DMS153 treated with DMSO at 0.1 percent for 48 hours (cell line): ENCODE measurements at regions not wholly inside any gene's neighbourhood (a gene's known extent, or its start where the extent isn't known, plus 50 kb on each side); places are given as distances from the start of the nearest gene placed in this dataset.
"Not testable (repeated sequence)": the region's sequence is repeated elsewhere in the genome, so short reads cannot be mapped to it uniquely, and the experiment has no call there.

Experiments used
- DNase-seq: peaks from one replicate; lab custom pipeline; 2025; ENCODE audit not compliant: unreplicated experiment; lab: John Stamatoyannopoulos, UW

DNA sequence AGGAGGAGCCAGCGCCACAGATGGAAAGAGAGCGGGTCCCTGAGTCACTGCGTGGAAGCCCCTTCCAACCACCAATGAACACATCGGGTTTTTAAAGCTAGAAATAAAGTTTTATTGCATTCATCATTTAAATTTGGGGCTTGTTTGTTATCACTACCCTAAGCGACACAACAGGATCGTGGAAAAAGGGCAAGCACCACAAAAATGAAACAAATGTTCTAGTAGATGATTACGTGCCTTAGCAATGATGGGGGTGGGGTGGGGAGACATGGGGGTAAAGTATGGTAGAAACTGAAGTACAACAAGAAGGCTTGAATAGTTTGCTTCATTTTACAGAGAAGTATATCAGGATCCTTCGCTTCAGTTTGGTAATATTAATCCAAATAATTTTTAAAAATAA is 221.6 kb upstream of the ATP10A start:
- no peak for DNase-seq

- DNase-seq, result no peak
These were observed 220.8 kb upstream of the ATP10A start for GRCh38 chr15:26083896-26084295.

DNA sequence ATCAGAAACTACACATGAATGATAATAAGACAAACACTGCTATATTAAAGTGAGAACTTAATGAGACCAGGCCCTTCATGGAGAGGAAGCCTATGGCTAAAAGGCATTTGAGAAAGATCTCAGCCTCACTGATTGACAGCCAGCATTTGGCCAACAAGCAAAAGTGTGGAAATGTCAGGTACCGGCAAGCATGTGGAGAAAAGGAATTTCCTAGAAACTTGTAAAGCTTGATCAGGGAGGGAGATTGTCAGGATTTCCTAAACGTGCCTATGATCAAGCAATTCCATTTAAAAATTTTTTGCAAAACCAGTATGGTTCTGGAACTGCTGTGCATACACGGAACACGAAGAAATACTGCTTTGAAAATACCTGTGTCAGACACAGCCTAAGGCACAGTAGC is 220.3 kb upstream of the ATP10A start:
- no peak for DNase-seq

DNA sequence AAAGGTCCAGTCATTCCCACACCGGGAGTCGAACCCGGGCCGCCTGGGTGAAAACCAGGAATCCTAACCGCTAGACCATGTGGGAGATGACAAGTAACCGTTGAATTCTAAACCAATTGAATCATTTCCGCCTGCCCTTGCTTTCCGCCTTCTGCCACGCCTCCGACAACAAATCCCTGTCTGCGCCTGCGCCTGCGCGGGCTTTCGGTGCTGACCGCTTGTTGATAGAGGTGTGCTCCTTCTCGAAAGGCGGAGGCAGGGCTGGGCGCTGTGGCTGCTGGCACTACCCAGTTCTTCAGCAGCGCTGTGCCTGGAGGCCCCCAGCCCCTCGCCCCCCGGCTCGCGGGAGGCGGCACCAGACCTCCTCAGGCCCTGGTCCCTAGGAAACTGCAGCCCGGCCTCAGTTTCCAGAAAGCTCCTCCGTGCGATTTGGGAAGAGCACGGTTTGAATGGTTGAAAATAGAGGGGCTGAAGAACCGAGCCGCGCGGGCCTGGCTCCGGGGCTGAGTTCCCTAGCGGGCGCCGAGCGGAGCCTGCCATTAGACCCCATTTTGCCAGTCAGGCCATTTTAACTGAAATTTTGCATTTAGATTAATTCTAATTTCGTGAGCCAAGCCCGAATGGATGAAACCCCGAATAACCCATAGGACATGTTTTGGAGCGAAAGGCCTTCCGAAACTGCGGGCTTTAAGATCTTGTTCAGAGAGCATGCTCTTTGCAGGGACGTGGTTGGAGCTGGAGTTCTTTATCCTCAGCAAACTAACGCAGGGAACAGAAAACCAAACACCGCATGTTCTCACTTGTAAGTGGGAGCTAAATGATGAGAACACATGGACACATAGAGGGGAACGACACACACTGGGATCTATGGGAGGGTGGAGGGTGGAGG is 219.3 kb upstream of the ATP10A start:
- peak; percentile 75 for DNase-seq

- no peak for DNase-seq
These were observed 218.7 kb upstream of the ATP10A start for GRCh38 chr15:26081758-26082220.

- DNase-seq, result no peak
These were observed 212.6 kb upstream of the ATP10A start for GRCh38 chr15:26075770-26076169.

- DNase-seq, result no peak
These were observed 210.6 kb upstream of the ATP10A start for GRCh38 chr15:26073430-26074333.

- no peak for DNase-seq
These were observed 207.0 kb upstream of the ATP10A start for GRCh38 chr15:26070095-26070532.

- no peak for DNase-seq
These were observed 206.1 kb upstream of the ATP10A start for GRCh38 chr15:26069231-26069641.

GRCh38 chr15:26066896-26067295 is 203.8 kb upstream of the ATP10A start:
- DNase-seq, result no peak

GRCh38 chr15:26065723-26066122 is 202.6 kb upstream of the ATP10A start:
- DNase-seq, result no peak

DNA sequence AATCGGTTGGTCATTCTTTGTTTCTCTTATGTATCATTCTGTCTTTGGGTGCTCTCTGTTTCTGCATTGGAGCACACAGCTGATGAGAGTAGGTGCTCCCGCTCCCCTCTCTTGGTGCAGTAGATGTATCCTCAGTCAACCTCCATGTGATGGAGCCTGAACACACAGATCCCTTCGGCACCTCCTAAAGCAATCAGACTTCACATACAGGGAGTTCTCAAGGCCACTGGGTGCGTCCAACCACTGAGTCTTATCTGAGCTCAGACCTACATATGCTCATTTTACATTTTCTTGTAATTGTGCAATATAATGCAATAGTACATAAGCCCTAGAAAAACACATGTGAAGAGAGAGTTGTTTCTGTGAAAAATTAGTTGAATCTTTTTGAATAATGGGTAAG is 198.1 kb upstream of the ATP10A start:
- DNase-seq, result no peak

DNA sequence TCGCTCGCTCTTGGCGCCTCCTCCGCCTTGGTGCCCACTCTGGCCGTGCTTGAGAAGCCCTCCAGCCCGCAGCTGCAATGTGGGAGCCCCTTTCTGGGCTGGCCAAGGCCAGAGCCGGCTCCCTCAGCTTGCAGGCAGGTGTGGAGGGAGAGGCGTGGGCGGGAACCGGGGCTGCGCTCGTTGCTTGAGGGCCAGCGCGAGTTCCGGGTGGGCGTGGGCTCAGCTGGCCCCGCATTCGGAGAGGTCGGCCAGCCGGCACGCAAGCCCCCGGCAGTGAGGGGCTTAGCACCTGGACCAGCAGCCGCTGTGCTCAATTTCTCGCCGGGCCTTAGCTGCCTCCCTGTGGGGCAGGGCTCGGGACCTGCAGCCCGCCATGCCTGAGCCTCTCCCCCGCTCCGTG is 193.6 kb upstream of the ATP10A start:
- not testable (repeated sequence) for DNase-seq

DNA sequence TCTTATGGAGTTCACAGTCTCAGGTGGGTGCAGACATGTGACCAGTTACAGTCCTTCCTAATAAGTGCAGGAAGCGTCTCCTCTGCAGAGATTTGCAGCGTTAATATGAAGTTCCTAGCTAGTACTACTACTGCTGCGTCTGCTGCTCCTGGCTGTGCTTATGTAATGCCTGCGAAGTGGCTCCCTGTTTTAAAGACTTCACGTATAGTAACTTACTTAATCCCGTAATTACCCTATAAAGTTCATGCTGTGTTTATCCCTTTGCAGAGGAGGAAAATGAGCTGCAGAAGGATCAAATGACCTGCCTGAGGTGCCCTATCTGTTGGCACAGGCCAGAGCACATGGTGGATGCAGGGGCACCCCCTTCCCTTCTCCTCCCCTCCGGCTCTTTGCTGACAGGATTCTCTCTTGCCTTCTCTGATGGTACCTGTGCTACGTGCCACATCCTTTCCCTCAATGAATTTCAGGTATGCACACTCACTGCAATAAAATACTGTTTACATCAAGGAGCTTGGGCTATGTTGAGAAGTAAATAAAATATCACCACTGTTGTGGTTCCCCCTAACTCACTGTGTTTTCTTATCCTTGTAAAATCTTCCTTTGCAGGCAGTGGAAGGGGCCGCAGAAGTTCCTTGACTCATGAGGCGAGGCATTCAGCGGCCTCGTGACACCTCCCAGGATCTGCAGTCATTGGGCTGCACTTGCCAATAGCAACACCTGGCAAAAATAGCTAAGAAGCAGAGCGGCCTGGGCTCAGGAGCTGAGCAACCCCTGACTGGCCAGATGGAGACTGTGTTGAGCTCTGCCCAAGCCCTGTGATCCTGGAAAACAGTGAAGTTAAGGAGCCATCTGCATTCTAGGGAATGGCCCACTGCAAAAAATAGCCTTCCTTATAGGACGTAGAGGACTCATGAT is 188.9 kb upstream of the ATP10A start:
- no peak for DNase-seq

- DNase-seq, result no peak
These were observed 187.9 kb upstream of the ATP10A start for GRCh38 chr15:26050984-26051383.

- no peak for DNase-seq
These were observed 187.0 kb upstream of the ATP10A start for GRCh38 chr15:26049900-26050657.

DNA sequence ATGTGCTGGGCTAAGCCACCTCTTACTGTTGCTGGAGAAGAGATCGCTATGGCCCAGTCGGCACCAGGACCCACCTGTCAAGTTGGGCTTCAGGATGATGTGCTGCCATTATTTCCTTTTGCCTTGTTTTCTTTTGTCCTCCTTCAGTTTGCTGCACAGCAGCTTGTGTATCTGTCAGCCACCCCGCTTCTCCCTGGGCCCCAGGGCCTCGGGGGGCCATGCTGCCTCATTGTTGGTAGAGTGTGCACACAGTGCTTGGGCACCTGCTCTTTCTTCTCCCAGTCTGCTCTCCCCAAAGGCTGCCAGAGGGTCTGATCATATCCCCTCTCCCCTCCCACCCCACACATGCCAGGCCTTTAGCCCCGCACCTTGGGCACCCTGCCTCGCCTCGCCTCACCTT is 185.5 kb upstream of the ATP10A start:
- DNase-seq, result no peak

- DNase-seq, result no peak
These were observed 182.4 kb upstream of the ATP10A start for GRCh38 chr15:26045516-26045915.

DNA sequence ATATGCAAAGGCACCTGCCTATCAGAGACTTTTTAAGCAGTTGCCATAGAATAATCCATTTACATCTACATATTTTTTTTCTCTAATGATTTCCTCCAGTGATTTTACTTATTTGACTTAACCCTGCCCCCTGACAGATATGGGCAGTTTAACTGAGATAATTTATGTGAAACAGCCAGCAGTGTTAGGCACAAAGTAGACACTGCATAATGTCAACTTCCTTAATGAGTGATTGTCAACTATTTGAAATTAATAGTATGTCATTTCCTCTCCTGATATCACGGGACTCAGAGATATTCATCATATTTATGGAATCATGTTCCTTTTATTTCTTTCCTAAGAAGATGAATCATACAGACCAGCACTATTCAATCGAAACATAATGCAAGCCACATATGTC is 179.9 kb upstream of the ATP10A start:
- no peak for DNase-seq

GRCh38 chr15:26038693-26039092 is 175.6 kb upstream of the ATP10A start:
- no peak for DNase-seq
